Heart left ventricle (tissue), 16 donors: ENCODE measurements at regions not wholly inside any gene's neighbourhood (a gene's known extent, or its start where the extent isn't known, plus 50 kb on each side); places are given as distances from the start of the nearest gene placed in this dataset.

ENCODE experiments used
- ATAC-seq, 4 donors: fragments of 200-7000 bp; cut with Tn5 transposase; one replicate each; pipeline ENCODE4 v1.9.1; 2020 to 2022; ENCODE audit warnings: moderate library complexity in 4 of 4, mild to moderate bottlenecking in 3 of 4, moderate number of reproducible peaks in 1 of 4
- DNase-seq, 5 donors: peaks; one replicate each; pipeline ENCODE4 v3.0.0-alpha.2; 2020
- H3K27ac ChIP-seq, 12 donors: fragments of 200-600 bp; sonication (generic) in 4 of 12; one replicate each; pipeline versions ENCODE4 v1.5.0 to v1.8.0; 2016 to 2022; ENCODE audit warnings: mild to moderate bottlenecking in 2 of 12
- H3K27me3 ChIP-seq, 9 donors: fragments of 200-600 bp; sonication (generic) in 2 of 9; one replicate each; pipeline versions ENCODE4 v1.5.1 to v1.8.0; 2016 to 2022; ENCODE audit warnings: mild to moderate bottlenecking in 3 of 9
- H3K36me3 ChIP-seq, 9 donors: fragments of 200-600 bp; sonication (generic) in 2 of 9; one replicate each; pipeline versions ENCODE4 v1.5.0 to v1.8.0; 2018 to 2022; ENCODE audit warnings: mild to moderate bottlenecking in 2 of 9
- H3K4me1 ChIP-seq, 12 donors: fragments of 200-600 bp; sonication (generic) in 4 of 12; one replicate each; pipeline versions ENCODE4 v1.5.0 to v1.8.0; 2016 to 2022; ENCODE audit warnings: mild to moderate bottlenecking in 3 of 12
- H3K4me3 ChIP-seq, 12 donors: fragments of 200-600 bp; sonication (generic) in 4 of 12; one replicate each; pipeline versions ENCODE4 v1.5.0 to v1.8.0; 2017 to 2022; ENCODE audit warnings: mild to moderate bottlenecking in 9 of 12, moderate library complexity in 4 of 12
- H3K9me3 ChIP-seq, 12 donors: fragments of 200-600 bp; sonication (generic) in 4 of 12; one replicate each; pipeline versions ENCODE4 v1.5.0 to v1.8.0; 2016 to 2022; ENCODE audit warnings: mild to moderate bottlenecking in 1 of 12
- CTCF ChIP-seq, 12 donors: fragments of 200-600 bp; sonication (generic) in 4 of 12; IDR thresholded peaks; one replicate each; pipeline versions ENCODE4 v1.5.0 to v1.8.0; 2018 to 2022; ENCODE audit warnings: antibody characterized with exemption in 12 of 12, mild to moderate bottlenecking in 5 of 12
- POLR2A ChIP-seq, 2 donors: fragments of 450-650 bp; IDR thresholded peaks; one replicate each; pipeline ENCODE4 v1.6.1; 2017; ENCODE audit warnings: antibody characterized with exemption in 2 of 2, mild to moderate bottlenecking in 2 of 2, moderate library complexity in 2 of 2
- WGBS, 4 donors: extraction: QIAGEN DNeasy Blood & Tissue Kit in 2 of 4; methylation state at CpG; one replicate each; pipeline versions ENCODE4 v1.1.5 to v1.1.7; 2013 to 2018; 5-methylcytosine and 5-hydroxymethylcytosine counted together
- intact Hi-C, 10 donors: fragments of 100-400 bp; cut with DNase I; formaldehyde crosslinking; loops; one replicate each; pipeline versions ENCODE4 v1.11.1 to v1.14.2; 2022
- donor health status: ischemic (EF 13 %, LVEDD 7.1; RV severe dilation, severe dysfunction).
- donor health status: healthy with polysubstance abuse.
- donor health status: DM: no; HTN: yes; CAD: no.
- donor health status: DM: no; HTN: no; CAD: no.
- donor health status: ischemic (EF 25% LVEDD 6.9; RV normal size, moderate dysfunction).
- donor health status: ischemic (EF 25% LVEDD 5.7; RV mildly dilated, moderate dysfunction).
- donor health status: healthy.
- donor health status: DM: yes; HTN: yes; CAD: no.
- donor health status: ischemic (EF 35%, LVEDD 5.7; RV mildly dilated, moderate dysfunction).
- donor health status: nonischemic (EF 11% LVEDD 7.7; RV severe dilation, severe dysfunction).
- donor health status: DM: yes; HTN: yes; CAD: no.
- donor health status: PGD.
- donor health status: ischemic (EF 29% LVEDD 5.4; RV normal size, mild dysfunction).
- donor health status: nonischemic (EF 23%, LVEDD 6.1; RV moderate dilation, normal function).

GRCh38 chr2:223114170-223114569 is 62.2 kb downstream of the KCNE4 start:
- intact Hi-C loops = no loop called here
- no peak for ATAC-seq
- Histone ChIP-seq H3K27me3 (no peaks in the 10 kb centered on the region), H3K27ac (no peak overlapping the region), H3K4me1 (no peaks in the 10 kb centered on the region), H3K36me3 (no peaks in the 10 kb centered on the region), H3K9me3 (no peaks in the 10 kb centered on the region), H3K4me3 (no peak overlapping the region)
- 57 to 68% (median 61%) methylated on average over 3 of the region's 3 CpGs for WGBS, 4 donors
- no peak for TF ChIP-seq CTCF (IDR thresholded peaks at IDR 0.05)
- TF ChIP-seq POLR2A (IDR thresholded peaks at IDR 0.05) = no peak
- no peak for DNase-seq

- DNase-seq = no peak
- WGBS, 4 donors = 88 to 95% (median 91%) methylated on average over 3 of the region's 3 CpGs
Observed at GRCh38 chr2:223114917-223115316, 62.9 kb downstream of the KCNE4 start.

GRCh38 chr2:223117533-223117932 is 65.5 kb downstream of the KCNE4 start:
- TF ChIP-seq CTCF (IDR thresholded peaks at IDR 0.05) (no peak), POLR2A (IDR thresholded peaks at IDR 0.05) (no peak)
- WGBS, 4 donors = 66 to 74% (median 69%) methylated on average over 4 of the region's 4 CpGs
- H3K27me3 ChIP-seq = no peaks in the 10 kb centered on the region
- H3K9me3 ChIP-seq = no peaks in the 10 kb centered on the region
- ATAC-seq (no peak), DNase-seq (no peak)
- peaks cover 0 to 4% (median 0%) of the 10 kb centered on the region in 12 donors for H3K4me1 ChIP-seq
- H3K36me3 ChIP-seq = no peaks in the 10 kb centered on the region
- intact Hi-C loops = no loop called here
- H3K4me3 ChIP-seq = no peak overlapping the region
- no peak overlapping the region for H3K27ac ChIP-seq

More at GRCh38 chr2:223114917-223115316, 62.9 kb downstream of the KCNE4 start:
- Histone ChIP-seq H3K9me3 (no peaks in the 10 kb centered on the region), H3K4me1 (no peaks in the 10 kb centered on the region), H3K4me3 (no peak overlapping the region), H3K27ac (no peak overlapping the region), H3K36me3 (no peaks in the 10 kb centered on the region), H3K27me3 (no peaks in the 10 kb centered on the region)
- no peak for TF ChIP-seq CTCF (IDR thresholded peaks at IDR 0.05)
- no peak for TF ChIP-seq POLR2A (IDR thresholded peaks at IDR 0.05)
- intact Hi-C loops = no loop called here
- ATAC-seq = no peak

- Histone ChIP-seq H3K9me3 (no peaks in the 10 kb centered on the region), H3K36me3 (no peaks in the 10 kb centered on the region), H3K27me3 (no peaks in the 10 kb centered on the region), H3K4me1 (peaks cover 0 to 31% (median 0%) of the 10 kb centered on the region in 12 donors), H3K4me3 (no peak overlapping the region), H3K27ac (no peak overlapping the region)
- DNase-seq (no peak), ATAC-seq (no peak)
- intact Hi-C loops = no loop called here
- TF ChIP-seq CTCF (IDR thresholded peaks at IDR 0.05) = no peak
- no peak for TF ChIP-seq POLR2A (IDR thresholded peaks at IDR 0.05)
- WGBS, 4 donors = 86 to 89% (median 87%) methylated on average over 1 of the region's 1 CpG
Observed at GRCh38 chr2:223121283-223121682, 69.3 kb downstream of the KCNE4 start.
